Common myeloid progenitor, CD34-positive (primary cell): ENCODE measurements at regions not wholly inside any gene's neighbourhood (a gene's known extent, or its start where the extent isn't known, plus 50 kb on each side); places are given as distances from the start of the nearest gene placed in this dataset.

Source experiments
- CTCF ChIA-PET: fragments of 350-600 bp; sonication (Branson Sonifier 250); formaldehyde crosslinking; loops from one replicate; lab custom pipeline; 2021; ENCODE audit warnings: antibody characterized with exemption; lab: Charles Lee
- POLR2A ChIA-PET: fragments of 350-600 bp; sonication (Branson Sonifier 250); formaldehyde crosslinking; loops from one replicate; lab custom pipeline; 2021; ENCODE audit warnings: antibody characterized with exemption; lab: Charles Lee
- DNase-seq, 3 donors: peaks; one replicate each; pipeline versions ENCODE4 v3.0.0 to v3.0.0-alpha.2; 2013
- H3K27ac ChIP-seq, 2 experiments: 1 replicate in 1 of 2; 2 replicates in 1 of 2; pipeline ENCODE4 v1.7.0; 2013; ENCODE audit warnings: inconsistent platforms in 2 of 2, low read length in 2 of 2, mild to moderate bottlenecking in 2 of 2, low read depth in 1 of 2, moderate library complexity in 1 of 2; ENCODE audit not compliant: severe bottlenecking in 2 of 2, insufficient read depth in 1 of 2, poor library complexity in 1 of 2
- H3K27me3 ChIP-seq, 5 experiments: replicated peaks in 2 of 5; 1 replicate in 3 of 5; 2 replicates in 2 of 5; pipeline versions ENCODE4 v1.6.1 to v1.7.0; 2013; ENCODE audit warnings: low read length in 4 of 5, mild to moderate bottlenecking in 2 of 5, moderate library complexity in 2 of 5, inconsistent platforms in 1 of 5; ENCODE audit not compliant: insufficient read depth in 5 of 5, control insufficient read depth in 4 of 5
- H3K36me3 ChIP-seq, 4 experiments: 1 replicate in 2 of 4; 2 replicates in 2 of 4; pipeline versions ENCODE4 v1.6.1 to v1.7.0; 2013; ENCODE audit warnings: low read length in 3 of 4, control low read depth in 1 of 4, mild to moderate bottlenecking in 1 of 4; ENCODE audit not compliant: control insufficient read depth in 4 of 4, insufficient read depth in 4 of 4
- H3K4me1 ChIP-seq, 4 experiments: 1 replicate in 3 of 4; 2 replicates in 1 of 4; pipeline versions ENCODE4 v1.6.1 to v1.7.1; 2013; ENCODE audit warnings: low read length in 3 of 4, mild to moderate bottlenecking in 3 of 4, control low read depth in 1 of 4, inconsistent platforms in 1 of 4, moderate library complexity in 1 of 4; ENCODE audit not compliant: control insufficient read depth in 4 of 4, insufficient read depth in 4 of 4; ENCODE audit errors: control extremely low read depth in 1 of 4
- H3K4me3 ChIP-seq, 7 experiments: 1 replicate in 4 of 7; 2 replicates in 3 of 7; pipeline versions ENCODE4 v1.5.1 to v1.7.0; 2013; ENCODE audit warnings: mild to moderate bottlenecking in 7 of 7, low read length in 6 of 7, moderate library complexity in 6 of 7, inconsistent platforms in 2 of 7, low read depth in 2 of 7, control low read depth in 1 of 7; ENCODE audit not compliant: insufficient read depth in 4 of 7, control insufficient read depth in 1 of 7; ENCODE audit errors: extremely low read depth in 1 of 7
- H3K9me3 ChIP-seq, 5 experiments: 1 replicate in 4 of 5; 2 replicates in 1 of 5; pipeline versions ENCODE4 v1.6.1 to v1.7.1; 2013; ENCODE audit warnings: low read length in 4 of 5, mild to moderate bottlenecking in 2 of 5, inconsistent platforms in 1 of 5, low read depth in 1 of 5, moderate library complexity in 1 of 5; ENCODE audit not compliant: control insufficient read depth in 4 of 5, insufficient read depth in 2 of 5; ENCODE audit errors: control extremely low read depth in 1 of 5
- WGBS: methylation state at CpG from one replicate; pipeline ENCODE4 v1.1.5; 2013; ENCODE audit not compliant: insufficient coverage; 5-methylcytosine and 5-hydroxymethylcytosine counted together

GRCh38 chr2:121966663-121967062, 211.2 kb downstream of the TSN start:
- Histone ChIP-seq H3K36me3 (no peaks in the 10 kb centered on the region), H3K4me1 (peaks cover 0 to 25% (median 11%) of the 10 kb centered on the region in 4 experiments), H3K27me3 (no peaks in the 10 kb centered on the region), H3K9me3 (peaks cover 0 to 3% (median 0%) of the 10 kb centered on the region in 5 experiments), H3K27ac (no peak overlapping the region), H3K4me3 (no peak overlapping the region)
- ChIA-PET POLR2A (no interaction called here), CTCF (no interaction called here)
- no peak for DNase-seq
- 77% methylated on average over 3 of the region's 3 CpGs for WGBS

GRCh38 chr2:121969166-121969565, 213.7 kb downstream of the TSN start:
- peak in 2 of 3 donors; percentile 29 to 44 for DNase-seq
- CTCF ChIA-PET: interaction anchor here (1.5 kb wide), 1 partner anchor 158 kb away, joined by 5 read pairs; no protein-coding TSS in a partner anchor
- POLR2A ChIA-PET: no interaction called here
- no peaks in the 10 kb centered on the region for H3K36me3 ChIP-seq
- H3K9me3 ChIP-seq: peaks cover 0 to 3% (median 0%) of the 10 kb centered on the region in 5 experiments
- H3K27me3 ChIP-seq: no peaks in the 10 kb centered on the region
- no peak overlapping the region for H3K27ac ChIP-seq
- H3K4me1 ChIP-seq: peaks cover 0 to 31% (median 13%) of the 10 kb centered on the region in 4 experiments
- WGBS: 7% methylated on average over 3 of the region's 5 CpGs
- peak overlapping the region in 3 of 7 experiments; percentile 2 to 30 (median 13) for H3K4me3 ChIP-seq

GRCh38 chr2:121969766-121970639, 214.6 kb downstream of the TSN start:
- Histone ChIP-seq H3K9me3 (peaks cover 0 to 3% (median 0%) of the 10 kb centered on the region in 5 experiments), H3K4me1 (peaks cover 0 to 39% (median 15%) of the 10 kb centered on the region in 4 experiments), H3K4me3 (no peak overlapping the region), H3K27me3 (no peaks in the 10 kb centered on the region), H3K27ac (no peak overlapping the region), H3K36me3 (no peaks in the 10 kb centered on the region)
- CTCF ChIA-PET: no interaction called here
- DNase-seq: no peak
- 64% methylated on average over 4 of the region's 8 CpGs for WGBS
- POLR2A ChIA-PET: no interaction called here

DNA sequence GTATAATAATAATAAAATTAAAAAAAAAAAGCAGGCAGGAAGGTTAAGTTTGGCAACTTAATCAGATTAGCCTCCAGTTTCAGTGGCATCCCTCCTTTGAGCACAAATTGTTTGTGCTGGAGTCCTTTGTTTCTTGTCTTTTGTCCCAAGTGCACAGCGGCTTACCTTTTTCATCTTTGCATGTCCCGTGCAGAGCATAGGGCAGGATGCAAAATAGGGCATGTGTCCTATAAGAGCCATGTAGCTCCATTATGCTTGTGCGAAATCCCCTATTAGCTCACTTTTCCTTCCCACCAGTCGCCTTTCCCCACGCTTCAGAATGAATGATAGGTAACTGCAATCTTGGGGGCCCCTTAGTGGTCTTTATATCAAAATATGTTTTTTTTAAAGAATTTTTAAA, 216.8 kb downstream of the TSN start:
- ChIA-PET POLR2A (no interaction called here), CTCF (interaction anchor here (0.7 to 0.8 kb wide), 2 partner anchors 16 to 24 kb away, joined by 3 read pairs; no protein-coding TSS in a partner anchor)
- 94% methylated on average over 2 of the region's 5 CpGs for WGBS
- Histone ChIP-seq H3K4me3 (no peak overlapping the region), H3K9me3 (no peaks in the 10 kb centered on the region), H3K27me3 (no peaks in the 10 kb centered on the region), H3K36me3 (no peaks in the 10 kb centered on the region), H3K4me1 (peaks cover 0 to 49% (median 24%) of the 10 kb centered on the region in 4 experiments), H3K27ac (no peak overlapping the region)
- DNase-seq: no peak

DNA sequence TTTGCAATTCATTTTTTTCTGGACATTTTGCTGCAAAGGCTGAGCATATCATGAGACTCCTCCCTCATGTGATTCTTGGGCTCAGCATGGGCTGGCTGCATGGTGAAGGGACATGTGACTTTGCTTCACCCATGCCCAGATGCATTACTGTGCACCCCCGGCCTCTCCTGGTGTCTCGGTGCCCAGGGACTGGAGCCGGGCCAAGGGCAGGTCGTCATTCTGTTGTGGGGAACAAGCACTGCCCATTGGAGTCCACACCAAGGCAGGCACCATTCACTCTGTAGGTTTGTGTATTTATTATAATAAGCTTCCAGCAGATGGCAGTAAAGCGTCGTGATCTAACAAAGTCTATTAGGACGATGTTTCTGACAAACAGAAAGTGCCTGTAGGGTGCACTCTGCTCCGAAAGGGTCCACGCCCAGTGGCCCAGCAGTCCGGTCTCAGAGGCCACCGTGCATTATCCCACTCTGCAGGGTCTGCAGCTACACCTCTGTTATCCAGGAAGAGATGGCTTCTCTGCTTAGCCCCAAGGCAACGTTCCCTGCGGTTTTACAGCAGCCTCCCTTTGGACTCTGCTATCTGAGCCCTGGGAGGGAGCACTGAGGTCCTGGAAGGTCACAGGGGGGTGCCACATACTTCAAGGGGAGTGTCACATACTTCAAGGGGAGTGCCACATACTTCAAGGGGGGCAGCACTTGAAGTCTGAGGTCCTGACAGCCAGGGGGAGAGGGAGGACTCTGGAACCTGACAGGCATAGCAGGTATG, 219.6 kb downstream of the TSN start:
- H3K27ac ChIP-seq: no peak overlapping the region
- peak; percentile 81 to 89 (median 84) for DNase-seq
- peaks cover 0 to 30% (median 14%) of the 10 kb centered on the region in 4 experiments for H3K4me1 ChIP-seq
- CTCF ChIA-PET: interaction anchor here (0.6 to 1.4 kb wide), 7 partner anchors 9 to 1116 kb away, joined by 3 to 5 read pairs (median 3); no protein-coding TSS in a partner anchor
- no peaks in the 10 kb centered on the region for H3K27me3 ChIP-seq
- no peaks in the 10 kb centered on the region for H3K36me3 ChIP-seq
- WGBS: 0% methylated on average over 12 of the region's 13 CpGs
- no peaks in the 10 kb centered on the region for H3K9me3 ChIP-seq
- POLR2A ChIA-PET: no interaction called here
- H3K4me3 ChIP-seq: peak overlapping the region in 6 of 7 experiments; percentile 49 to 83 (median 55)

GRCh38 chr2:121976926-121977325, 221.5 kb downstream of the TSN start:
- H3K27ac ChIP-seq: no peak overlapping the region
- DNase-seq: no peak
- H3K27me3 ChIP-seq: no peaks in the 10 kb centered on the region
- H3K36me3 ChIP-seq: no peaks in the 10 kb centered on the region
- 32% methylated on average over 3 of the region's 3 CpGs for WGBS
- no peak overlapping the region for H3K4me3 ChIP-seq
- POLR2A ChIA-PET: no interaction called here
- CTCF ChIA-PET: interaction anchor here (1.5 kb wide), 1 partner anchor 215 kb away, joined by 3 read pairs; no protein-coding TSS in a partner anchor
- peaks cover 0 to 24% (median 12%) of the 10 kb centered on the region in 4 experiments for H3K4me1 ChIP-seq
- H3K9me3 ChIP-seq: no peaks in the 10 kb centered on the region
